HT-29 (cell line): ENCODE measurements at regions not wholly inside any gene's neighbourhood (a gene's known extent, or its start where the extent isn't known, plus 50 kb on each side); places are given as distances from the start of the nearest gene placed in this dataset.

ENCODE experiments used
- DNase-seq: peaks from one replicate; pipeline ENCODE4 v3.0.0-alpha.2; 2015; ENCODE audit warnings: low spot score

- DNase-seq: no peak
These were observed 178.6 kb upstream of the TNRC6C start for GRCh38 chr17:77779711-77780539.

- DNase-seq: no peak
These were observed 177.0 kb upstream of the TNRC6C start for GRCh38 chr17:77781536-77781935.

GRCh38 chr17:77782201-77782600, 176.3 kb upstream of the TNRC6C start:
- no peak for DNase-seq

GRCh38 chr17:77782611-77783010, 175.9 kb upstream of the TNRC6C start:
- DNase-seq: no peak

GRCh38 chr17:77783991-77784820, 174.3 kb upstream of the TNRC6C start:
- DNase-seq: no peak

- no peak for DNase-seq
These were observed 173.1 kb upstream of the TNRC6C start for GRCh38 chr17:77785312-77785905.

GRCh38 chr17:77786090-77786489, 172.4 kb upstream of the TNRC6C start:
- DNase-seq: no peak

GRCh38 chr17:77786740-77787505, 171.6 kb upstream of the TNRC6C start:
- DNase-seq: no peak

GRCh38 chr17:77790143-77790829, 168.2 kb upstream of the TNRC6C start:
- DNase-seq: no peak

- no peak for DNase-seq
These were observed 165.9 kb upstream of the TNRC6C start for GRCh38 chr17:77792626-77793025.

GRCh38 chr17:77793146-77793970, 165.1 kb upstream of the TNRC6C start:
- no peak for DNase-seq

- no peak for DNase-seq
These were observed 164.6 kb upstream of the TNRC6C start for GRCh38 chr17:77793971-77794235.

- DNase-seq: no peak
These were observed 163.7 kb upstream of the TNRC6C start for GRCh38 chr17:77794846-77795245.

GRCh38 chr17:77795685-77796084, 162.8 kb upstream of the TNRC6C start:
- DNase-seq: no peak

GRCh38 chr17:77796176-77796860, 162.2 kb upstream of the TNRC6C start:
- no peak for DNase-seq

GRCh38 chr17:77798031-77798430, 160.5 kb upstream of the TNRC6C start:
- DNase-seq: no peak

- DNase-seq: no peak
These were observed 160.0 kb upstream of the TNRC6C start for GRCh38 chr17:77798481-77798880.

GRCh38 chr17:77800816-77801215, 157.7 kb upstream of the TNRC6C start:
- DNase-seq: no peak

GRCh38 chr17:77801545-77802332, 156.8 kb upstream of the TNRC6C start:
- DNase-seq: no peak
